NT2/D1 (cell line): ENCODE measurements at regions not wholly inside any gene's neighbourhood (a gene's known extent, or its start where the extent isn't known, plus 50 kb on each side); places are given as distances from the start of the nearest gene placed in this dataset.

ENCODE experiments used
- YY1 ChIP-seq: IDR thresholded peaks from 2 replicates; pipeline ENCODE4 v1.6.1; 2011; ENCODE audit not compliant: insufficient read length, insufficient read depth
- ZNF274 ChIP-seq: IDR thresholded peaks from 2 replicates; pipeline ENCODE4 v1.6.1; 2011; ENCODE audit warnings: mild to moderate bottlenecking, low read depth, low read length

DNA sequence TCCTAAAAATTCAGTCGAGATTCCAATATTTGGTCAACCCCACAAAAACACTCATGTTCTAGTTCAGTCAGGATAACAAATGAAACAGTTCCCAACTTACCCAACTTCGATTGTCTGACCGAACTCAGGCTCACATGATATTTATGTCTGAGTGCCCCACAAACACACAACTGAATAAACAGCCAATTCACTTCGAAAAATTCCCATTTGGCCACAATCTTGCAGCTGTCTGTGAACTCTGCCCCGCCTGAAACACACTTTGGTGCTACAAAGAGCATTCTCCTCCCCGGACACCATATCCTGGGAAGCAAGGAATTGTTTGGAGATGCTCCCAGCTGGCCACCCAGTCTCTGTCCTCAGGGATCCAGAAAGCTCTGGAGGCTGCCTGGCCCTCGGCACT, 52.9 kb upstream of the SIM2 start:
- TF ChIP-seq YY1 (no peak), ZNF274 (no peak)
